H9 (cell line): ENCODE measurements at regions not wholly inside any gene's neighbourhood (a gene's known extent, or its start where the extent isn't known, plus 50 kb on each side); places are given as distances from the start of the nearest gene placed in this dataset.

Source experiments
- DNase-seq: peaks from one replicate; pipeline ENCODE4 v3.0.0-alpha.2; 2017
- H2AFZ ChIP-seq: one replicate; pipeline ENCODE4 v1.6.1; 2013; ENCODE audit warnings: mild to moderate bottlenecking, low read length, control low read depth, moderate library complexity
- H2AK5ac ChIP-seq: 2 replicates; pipeline ENCODE4 v1.6.1; 2013; ENCODE audit warnings: low read length, control low read depth, mixed read lengths; ENCODE audit not compliant: insufficient read length
- H2BK120ac ChIP-seq: one replicate; pipeline ENCODE4 v1.6.1; 2013; ENCODE audit warnings: low read depth, mild to moderate bottlenecking, low read length, control low read depth, inconsistent platforms; ENCODE audit not compliant: poor library complexity, severe bottlenecking
- H2BK12ac ChIP-seq: 2 replicates; pipeline ENCODE4 v1.6.1; 2013; ENCODE audit warnings: low read length, control low read depth, mixed read lengths, low read depth; ENCODE audit not compliant: insufficient read length
- H2BK15ac ChIP-seq: 2 replicates; pipeline ENCODE4 v1.6.1; 2013; ENCODE audit warnings: low read depth, low read length, control low read depth
- H2BK20ac ChIP-seq: one replicate; pipeline ENCODE4 v1.6.1; 2013; ENCODE audit warnings: low read depth, mild to moderate bottlenecking, low read length, control low read depth, inconsistent platforms; ENCODE audit not compliant: poor library complexity, severe bottlenecking
- H2BK5ac ChIP-seq: 2 replicates; pipeline ENCODE4 v1.6.1; 2013; ENCODE audit warnings: low read length, control low read depth, mixed read lengths; ENCODE audit not compliant: insufficient read length
- H3K14ac ChIP-seq: 2 replicates; pipeline ENCODE4 v1.6.1; 2013; ENCODE audit warnings: low read length, control low read depth; ENCODE audit not compliant: insufficient read depth
- H3K18ac ChIP-seq: 2 replicates; pipeline ENCODE4 v1.6.1; 2013; ENCODE audit warnings: low read depth, mild to moderate bottlenecking, mixed read lengths, low read length, control low read depth; ENCODE audit not compliant: insufficient read length
- H3K23ac ChIP-seq: 2 replicates; pipeline ENCODE4 v1.6.1; 2013; ENCODE audit warnings: low read length, control low read depth, mixed read lengths, low read depth; ENCODE audit not compliant: insufficient read length
- H3K23me2 ChIP-seq: 2 replicates; pipeline ENCODE4 v1.6.1; 2013; ENCODE audit warnings: low read depth, mild to moderate bottlenecking, mixed read lengths, low read length, control low read depth; ENCODE audit not compliant: insufficient read length, poor library complexity, severe bottlenecking
- H3K27ac ChIP-seq: 2 replicates; pipeline ENCODE4 v1.5.1; 2013; ENCODE audit warnings: low read length, control low read depth, mixed read lengths, low read depth; ENCODE audit not compliant: insufficient read length
- H3K27me3 ChIP-seq: 2 replicates; pipeline ENCODE4 v1.6.1; 2013; ENCODE audit warnings: low read length, control low read depth, inconsistent platforms; ENCODE audit not compliant: insufficient read depth
- H3K4ac ChIP-seq: 2 replicates; pipeline ENCODE4 v1.6.1; 2013; ENCODE audit warnings: low read depth, mild to moderate bottlenecking, control low read depth, inconsistent platforms, low read length, moderate library complexity
- H3K4me1 ChIP-seq: 2 replicates; pipeline ENCODE4 v1.6.1; 2013; ENCODE audit warnings: low read length, control low read depth, inconsistent platforms; ENCODE audit not compliant: insufficient read depth
- H3K4me2 ChIP-seq: 2 replicates; pipeline ENCODE4 v1.6.1; 2013; ENCODE audit warnings: low read length, control low read depth, mixed read lengths; ENCODE audit not compliant: insufficient read length, insufficient read depth
- H3K56ac ChIP-seq: 2 replicates; pipeline ENCODE4 v1.6.1; 2013; ENCODE audit warnings: low read depth, mild to moderate bottlenecking, mixed read lengths, low read length, control low read depth; ENCODE audit not compliant: insufficient read length
- H3K79me1 ChIP-seq: 2 replicates; pipeline ENCODE4 v1.6.1; 2013; ENCODE audit warnings: low read depth, mild to moderate bottlenecking, moderate library complexity, low read length, control low read depth, inconsistent platforms; ENCODE audit not compliant: insufficient read depth, poor library complexity, severe bottlenecking
- H3K79me2 ChIP-seq: 2 replicates; pipeline ENCODE4 v1.6.1; 2013; ENCODE audit warnings: low read length, control low read depth, inconsistent platforms; ENCODE audit not compliant: insufficient read depth
- H3K9ac ChIP-seq: 2 replicates; pipeline ENCODE4 v1.6.1; 2013; ENCODE audit warnings: low read length, control low read depth, mixed read lengths; ENCODE audit not compliant: insufficient read length; ENCODE audit errors: extremely low read depth
- H3K9me3 ChIP-seq: one replicate; pipeline ENCODE4 v1.6.1; 2013; ENCODE audit warnings: low read depth, low read length, inconsistent platforms; ENCODE audit not compliant: control insufficient read depth
- H3T11ph ChIP-seq: one replicate; pipeline ENCODE4 v1.6.1; 2013; ENCODE audit warnings: mild to moderate bottlenecking, low read length, control low read depth, inconsistent platforms
- H4K20me1 ChIP-seq: one replicate; pipeline ENCODE4 v1.6.1; 2013; ENCODE audit not compliant: control insufficient read depth, insufficient read length, insufficient read depth
- H4K5ac ChIP-seq: 2 replicates; pipeline ENCODE4 v1.6.1; 2013; ENCODE audit warnings: low read depth, mild to moderate bottlenecking, mixed read lengths, low read length, control low read depth; ENCODE audit not compliant: insufficient read length
- H4K8ac ChIP-seq: replicated peaks from 2 replicates; pipeline ENCODE4 v1.6.1; 2013; ENCODE audit warnings: low read length, control low read depth, mixed read lengths, low read depth; ENCODE audit not compliant: insufficient read length
- H4K91ac ChIP-seq: 2 replicates; pipeline ENCODE4 v1.6.1; 2013; ENCODE audit warnings: low read depth, mild to moderate bottlenecking, moderate library complexity, mixed read lengths, low read length, control low read depth; ENCODE audit not compliant: insufficient read length
- H3K27ac Mint-ChIP-seq, 3 experiments: 2 replicates in 2 of 3; 3 replicates in 1 of 3; pipeline ENCODE4 v1.8.0; 2020 to 2021; ENCODE audit warnings: mixed read lengths in 3 of 3, mild to moderate bottlenecking in 1 of 3, moderate library complexity in 1 of 3
- H3K27me3 Mint-ChIP-seq: 2 replicates; pipeline ENCODE4 v1.8.0; 2021; ENCODE audit warnings: low read depth, mild to moderate bottlenecking, moderate library complexity, mixed read lengths
- H3K36me3 Mint-ChIP-seq, 3 experiments: 2 replicates in 2 of 3; 3 replicates in 1 of 3; pipeline ENCODE4 v1.8.0; 2020 to 2021; ENCODE audit warnings: low read depth in 3 of 3, mixed read lengths in 3 of 3; ENCODE audit not compliant: insufficient read depth in 1 of 3
- H3K4me1 Mint-ChIP-seq, 2 experiments: 2 replicates each; pipeline ENCODE4 v1.8.0; 2020; ENCODE audit warnings: mixed read lengths in 2 of 2
- H3K4me3 Mint-ChIP-seq, 2 experiments: 2 replicates in 1 of 2; 3 replicates in 1 of 2; pipeline ENCODE4 v1.8.0; 2020 to 2021; ENCODE audit warnings: mild to moderate bottlenecking in 2 of 2, mixed read lengths in 2 of 2, moderate library complexity in 1 of 2
- H3K9me3 Mint-ChIP-seq, 2 experiments: 2 replicates in 1 of 2; 3 replicates in 1 of 2; pipeline ENCODE4 v1.8.0; 2020; ENCODE audit warnings: mild to moderate bottlenecking in 2 of 2, mixed read lengths in 2 of 2, moderate library complexity in 1 of 2
- WGBS: extraction: QIAGEN DNeasy Blood & Tissue Kit; methylation state at CpG from one replicate; pipeline ENCODE4 v1.1.7; 2013; ENCODE audit warnings: missing lambda C conversion rate, low lambda C conversion rate, mixed read lengths; ENCODE audit not compliant: insufficient read length; ENCODE audit errors: extremely low coverage; 5-methylcytosine and 5-hydroxymethylcytosine counted together
- TF ChIP-seq, protein P1 (sequence below): fragments of 200-600 bp; sonication (generic); conservative IDR thresholded peaks from 3 replicates; pipeline ENCODE4 v1.8.0; 2021; ENCODE audit warnings: antibody characterized with exemption, mild to moderate bottlenecking

DNA sequence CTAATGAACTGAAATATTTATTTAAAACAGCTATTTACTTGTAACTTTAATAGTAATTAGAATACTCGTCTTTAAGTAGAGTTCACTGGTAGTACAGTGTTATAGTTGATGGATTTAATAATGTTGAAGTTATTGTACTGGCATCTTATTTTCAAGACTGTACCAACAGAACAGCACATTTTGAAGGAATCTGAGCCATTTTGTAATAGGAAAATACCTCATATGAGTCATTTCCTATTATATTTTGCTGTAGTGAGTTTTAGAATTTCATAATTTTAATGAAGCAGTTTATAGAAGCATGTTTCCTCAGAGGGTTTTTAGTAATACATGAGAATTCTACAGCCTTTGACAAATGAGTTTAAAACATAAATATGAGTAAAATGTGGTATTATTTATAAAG is 258.3 kb downstream of the OLFM3 start:
- Mint-ChIP-seq H3K4me1 (peaks cover 27 to 32% of the 10 kb centered on the region in 2 experiments), H3K4me3 (no peak overlapping the region)
- WGBS: no CpG with 5 or more reads among the region's 1 CpG

More for the DNA sequence above, 258.3 kb downstream of the OLFM3 start:
- no peak for DNase-seq
- Histone ChIP-seq H2BK120ac (no peak overlapping the region), H2BK12ac (no peak overlapping the region), H3K9ac (no peak overlapping the region), H2AK5ac (no peak overlapping the region), H2BK5ac (no peak overlapping the region), H3K4me2 (no peak overlapping the region), H3T11ph (no peak overlapping the region), H3K4me1 (peaks cover 5% of the 10 kb centered on the region; the same call in 1 of the 2 replicates), H2BK15ac (no peak overlapping the region), H3K9me3 (no peaks in the 10 kb centered on the region), H2BK20ac (no peak overlapping the region), H3K23me2 (no peaks in the 10 kb centered on the region), H3K27me3 (no peaks in the 10 kb centered on the region), H3K23ac (no peak overlapping the region), H3K18ac (no peak overlapping the region), H3K4ac (no peak overlapping the region), H2AFZ (no peak overlapping the region), H3K79me1 (no peaks in the 10 kb centered on the region), H4K20me1 (no peaks in the 10 kb centered on the region), H3K14ac (no peak overlapping the region), H4K91ac (no peak overlapping the region), H4K5ac (no peak overlapping the region), H3K56ac (no peak overlapping the region), H4K8ac (no peak overlapping the region), H3K79me2 (no peaks in the 10 kb centered on the region), H3K27ac (no peak overlapping the region)
- H3K27ac Mint-ChIP-seq: no peak overlapping the region
- no peaks in the 10 kb centered on the region for H3K9me3 Mint-ChIP-seq
- no peaks in the 10 kb centered on the region for H3K36me3 Mint-ChIP-seq
- TF ChIP-seq, protein P1, sequence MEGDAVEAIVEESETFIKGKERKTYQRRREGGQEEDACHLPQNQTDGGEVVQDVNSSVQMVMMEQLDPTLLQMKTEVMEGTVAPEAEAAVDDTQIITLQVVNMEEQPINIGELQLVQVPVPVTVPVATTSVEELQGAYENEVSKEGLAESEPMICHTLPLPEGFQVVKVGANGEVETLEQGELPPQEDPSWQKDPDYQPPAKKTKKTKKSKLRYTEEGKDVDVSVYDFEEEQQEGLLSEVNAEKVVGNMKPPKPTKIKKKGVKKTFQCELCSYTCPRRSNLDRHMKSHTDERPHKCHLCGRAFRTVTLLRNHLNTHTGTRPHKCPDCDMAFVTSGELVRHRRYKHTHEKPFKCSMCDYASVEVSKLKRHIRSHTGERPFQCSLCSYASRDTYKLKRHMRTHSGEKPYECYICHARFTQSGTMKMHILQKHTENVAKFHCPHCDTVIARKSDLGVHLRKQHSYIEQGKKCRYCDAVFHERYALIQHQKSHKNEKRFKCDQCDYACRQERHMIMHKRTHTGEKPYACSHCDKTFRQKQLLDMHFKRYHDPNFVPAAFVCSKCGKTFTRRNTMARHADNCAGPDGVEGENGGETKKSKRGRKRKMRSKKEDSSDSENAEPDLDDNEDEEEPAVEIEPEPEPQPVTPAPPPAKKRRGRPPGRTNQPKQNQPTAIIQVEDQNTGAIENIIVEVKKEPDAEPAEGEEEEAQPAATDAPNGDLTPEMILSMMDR: no peak
- H3K27me3 Mint-ChIP-seq: no peaks in the 10 kb centered on the region
